Mammary epithelial cell (primary cell): ENCODE measurements at regions not wholly inside any gene's neighbourhood (a gene's known extent, or its start where the extent isn't known, plus 50 kb on each side); places are given as distances from the start of the nearest gene placed in this dataset.

ENCODE experiments used
- EZH2 ChIP-seq: IDR thresholded peaks from 2 replicates; pipeline ENCODE4 v1.6.1; 2012; ENCODE audit warnings: low read length, inconsistent platforms, borderline replicate concordance
- TF ChIP-seq, protein P1 (sequence below), 2 donors: IDR thresholded peaks in 1 of 2; conservative IDR thresholded peaks in 1 of 2; 2 replicates each; pipeline ENCODE4 v1.5.1; 2011 to 2012; ENCODE audit warnings: inconsistent platforms in 2 of 2, low read length in 2 of 2, mild to moderate bottlenecking in 2 of 2, control low read depth in 1 of 2, low read depth in 1 of 2; ENCODE audit not compliant: insufficient read depth in 1 of 2; ENCODE audit errors: extremely low read depth in 1 of 2

- TF ChIP-seq, protein P1, sequence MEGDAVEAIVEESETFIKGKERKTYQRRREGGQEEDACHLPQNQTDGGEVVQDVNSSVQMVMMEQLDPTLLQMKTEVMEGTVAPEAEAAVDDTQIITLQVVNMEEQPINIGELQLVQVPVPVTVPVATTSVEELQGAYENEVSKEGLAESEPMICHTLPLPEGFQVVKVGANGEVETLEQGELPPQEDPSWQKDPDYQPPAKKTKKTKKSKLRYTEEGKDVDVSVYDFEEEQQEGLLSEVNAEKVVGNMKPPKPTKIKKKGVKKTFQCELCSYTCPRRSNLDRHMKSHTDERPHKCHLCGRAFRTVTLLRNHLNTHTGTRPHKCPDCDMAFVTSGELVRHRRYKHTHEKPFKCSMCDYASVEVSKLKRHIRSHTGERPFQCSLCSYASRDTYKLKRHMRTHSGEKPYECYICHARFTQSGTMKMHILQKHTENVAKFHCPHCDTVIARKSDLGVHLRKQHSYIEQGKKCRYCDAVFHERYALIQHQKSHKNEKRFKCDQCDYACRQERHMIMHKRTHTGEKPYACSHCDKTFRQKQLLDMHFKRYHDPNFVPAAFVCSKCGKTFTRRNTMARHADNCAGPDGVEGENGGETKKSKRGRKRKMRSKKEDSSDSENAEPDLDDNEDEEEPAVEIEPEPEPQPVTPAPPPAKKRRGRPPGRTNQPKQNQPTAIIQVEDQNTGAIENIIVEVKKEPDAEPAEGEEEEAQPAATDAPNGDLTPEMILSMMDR (conservative IDR thresholded peaks at IDR 0.05 in 1 of 2, IDR thresholded peaks at IDR 0.05 in 1 of 2; ENCODE audit: extremely low read depth in 1 of 2, insufficient read depth in 1 of 2, low read depth in 1 of 2, low read length in 2 of 2) = no peak
- no peak for TF ChIP-seq EZH2
Observed at GRCh38 chr10:34932235-34932634, 117.1 kb upstream of the PARD3 start.
